BE2C (cell line): ENCODE measurements at regions not wholly inside any gene's neighbourhood (a gene's known extent, or its start where the extent isn't known, plus 50 kb on each side); places are given as distances from the start of the nearest gene placed in this dataset.

ENCODE experiments used
- DNase-seq: peaks from one replicate; pipeline ENCODE4 v3.0.0-alpha.2; 2020
- H3K27me3 ChIP-seq: fragments of 250-450 bp; sonication (Bioruptor Pico); 2 replicates; pipeline ENCODE4 v1.5.1; 2020; ENCODE audit warnings: mild to moderate bottlenecking
- H3K36me3 ChIP-seq: fragments of 250-450 bp; sonication (Bioruptor Pico); 2 replicates; pipeline ENCODE4 v1.5.1; 2020; ENCODE audit warnings: mild to moderate bottlenecking
- H3K4me1 ChIP-seq: fragments of 250-450 bp; sonication (Bioruptor Pico); 2 replicates; pipeline ENCODE4 v1.5.1; 2020
- H3K4me3 ChIP-seq: 2 replicates; pipeline ENCODE4 v1.5.1; 2011; ENCODE audit warnings: low read depth, low read length
- H3K9me3 ChIP-seq: fragments of 250-450 bp; sonication (Bioruptor Pico); 2 replicates; pipeline ENCODE4 v1.5.1; 2020
- CTCF ChIP-seq: IDR thresholded peaks from 2 replicates; pipeline ENCODE4 v1.5.1; 2012; ENCODE audit warnings: mild to moderate bottlenecking, low read depth, low read length

- Histone ChIP-seq H3K4me1 (no peaks in the 10 kb centered on the region), H3K4me3 (no peak overlapping the region), H3K27me3 (no peaks in the 10 kb centered on the region), H3K36me3 (no peaks in the 10 kb centered on the region), H3K9me3 (no peaks in the 10 kb centered on the region)
- no peak for DNase-seq
- no peak for TF ChIP-seq CTCF
Observed at GRCh38 chr9:75601280-75601679, 289.2 kb upstream of the PCSK5 start.

- Histone ChIP-seq H3K9me3 (no peaks in the 10 kb centered on the region), H3K36me3 (no peaks in the 10 kb centered on the region), H3K4me1 (no peaks in the 10 kb centered on the region), H3K4me3 (no peak overlapping the region), H3K27me3 (no peaks in the 10 kb centered on the region)
- no peak for TF ChIP-seq CTCF
- no peak for DNase-seq
Observed at GRCh38 chr9:75602060-75602459, 288.4 kb upstream of the PCSK5 start.

- Histone ChIP-seq H3K9me3 (no peaks in the 10 kb centered on the region), H3K4me3 (no peak overlapping the region), H3K36me3 (no peaks in the 10 kb centered on the region), H3K27me3 (no peaks in the 10 kb centered on the region), H3K4me1 (no peaks in the 10 kb centered on the region)
- TF ChIP-seq CTCF = no peak
- DNase-seq = no peak
Observed at GRCh38 chr9:75604661-75605060, 285.8 kb upstream of the PCSK5 start.

GRCh38 chr9:75607521-75607920 lies 283.0 kb upstream of the PCSK5 start:
- H3K4me3 ChIP-seq = no peak overlapping the region
- no peaks in the 10 kb centered on the region for H3K27me3 ChIP-seq
- H3K4me1 ChIP-seq = no peaks in the 10 kb centered on the region
- no peak for TF ChIP-seq CTCF
- H3K36me3 ChIP-seq = no peaks in the 10 kb centered on the region
- no peaks in the 10 kb centered on the region for H3K9me3 ChIP-seq
- DNase-seq = no peak

- no peak overlapping the region for H3K4me3 ChIP-seq
- H3K9me3 ChIP-seq = no peaks in the 10 kb centered on the region
- no peaks in the 10 kb centered on the region for H3K27me3 ChIP-seq
- TF ChIP-seq CTCF = no peak
- no peaks in the 10 kb centered on the region for H3K36me3 ChIP-seq
- no peaks in the 10 kb centered on the region for H3K4me1 ChIP-seq
- DNase-seq = no peak
Observed at GRCh38 chr9:75609401-75609800, 281.1 kb upstream of the PCSK5 start.

- Histone ChIP-seq H3K4me3 (no peak overlapping the region), H3K4me1 (no peaks in the 10 kb centered on the region), H3K9me3 (no peaks in the 10 kb centered on the region), H3K36me3 (no peaks in the 10 kb centered on the region), H3K27me3 (no peaks in the 10 kb centered on the region)
- no peak for TF ChIP-seq CTCF
- no peak for DNase-seq
Observed at GRCh38 chr9:75610246-75610645, 280.2 kb upstream of the PCSK5 start.
